ENCODE measurements at regions not wholly inside any gene's neighbourhood (a gene's known extent, or its start where the extent isn't known, plus 50 kb on each side); places are given as distances from the start of the nearest gene placed in this dataset.

DNA sequence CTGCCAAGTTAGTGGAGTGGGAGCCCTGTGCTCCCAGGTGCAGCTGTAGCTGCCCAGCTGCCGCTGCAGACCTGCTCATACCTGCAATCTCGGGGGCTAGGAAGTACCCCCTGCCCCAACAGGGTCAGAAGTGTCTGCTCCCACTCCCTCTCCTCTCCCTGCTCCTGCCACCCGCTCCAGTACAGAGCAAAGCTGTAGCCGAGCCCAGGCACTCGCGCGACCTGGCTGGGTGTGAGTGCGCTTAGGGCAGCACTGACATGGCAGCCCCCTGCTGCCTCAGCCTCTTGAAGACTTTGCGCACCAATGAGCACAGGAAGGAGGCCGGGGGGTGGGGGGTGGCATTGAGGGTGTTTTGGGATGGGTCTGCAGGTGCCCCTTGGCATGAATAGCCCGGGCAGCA is 1951.4 kb downstream of the SUCLG1 start:
- DNase-seq (ENCODE audit: low spot score in 2 of 2), result no peak
- Mint-ChIP-seq H3K27me3 (no peaks in the 10 kb centered on the region), H3K36me3 (ENCODE audit: insufficient read depth) (no peaks in the 10 kb centered on the region), H3K9me3 (peaks cover 7% of the 10 kb centered on the region), H3K27ac (ENCODE audit: low read depth) (no peak overlapping the region), H3K4me3 (no peak overlapping the region), H3K4me1 (no peaks in the 10 kb centered on the region)
- ATAC-seq (replicated peaks; ENCODE audit: extremely low read depth, poor library complexity, severe bottlenecking), result no peak

GRCh38 chr2:82501217-82501616 is 1957.9 kb downstream of the SUCLG1 start:
- H3K27ac Mint-ChIP-seq (ENCODE audit: low read depth), result no peak overlapping the region
- ATAC-seq (replicated peaks; ENCODE audit: extremely low read depth, poor library complexity, severe bottlenecking) (no peak), DNase-seq (ENCODE audit: low spot score in 2 of 2) (no peak)
- peaks cover 38% of the 10 kb centered on the region for H3K9me3 Mint-ChIP-seq
- H3K27me3 Mint-ChIP-seq, result no peaks in the 10 kb centered on the region
- H3K36me3 Mint-ChIP-seq (ENCODE audit: insufficient read depth), result no peaks in the 10 kb centered on the region
- no peaks in the 10 kb centered on the region for H3K4me1 Mint-ChIP-seq
- no peak overlapping the region for H3K4me3 Mint-ChIP-seq

- Mint-ChIP-seq H3K27me3 (no peaks in the 10 kb centered on the region), H3K27ac (ENCODE audit: low read depth) (no peak overlapping the region)
- ATAC-seq (replicated peaks; ENCODE audit: extremely low read depth, poor library complexity, severe bottlenecking), result no peak
These were observed 1960.2 kb downstream of the SUCLG1 start for GRCh38 chr2:82498777-82499443.

GRCh38 chr2:82494739-82495138 is 1964.3 kb downstream of the SUCLG1 start:
- Mint-ChIP-seq H3K9me3 (peaks cover 32% of the 10 kb centered on the region), H3K27ac (ENCODE audit: low read depth) (no peak overlapping the region), H3K36me3 (ENCODE audit: insufficient read depth) (no peaks in the 10 kb centered on the region), H3K27me3 (no peaks in the 10 kb centered on the region), H3K4me1 (no peaks in the 10 kb centered on the region), H3K4me3 (no peak overlapping the region)
- ATAC-seq (replicated peaks; ENCODE audit: extremely low read depth, poor library complexity, severe bottlenecking) (no peak), DNase-seq (ENCODE audit: low spot score in 2 of 2) (no peak)

More at GRCh38 chr2:82498777-82499443, 1960.2 kb downstream of the SUCLG1 start:
- Mint-ChIP-seq H3K4me1 (no peaks in the 10 kb centered on the region), H3K36me3 (ENCODE audit: insufficient read depth) (no peaks in the 10 kb centered on the region), H3K9me3 (peaks cover 38% of the 10 kb centered on the region), H3K4me3 (no peak overlapping the region)
- no peak for DNase-seq (ENCODE audit: low spot score in 2 of 2)

- Mint-ChIP-seq H3K36me3 (ENCODE audit: insufficient read depth) (no peaks in the 10 kb centered on the region), H3K27ac (ENCODE audit: low read depth) (no peak overlapping the region), H3K9me3 (peaks cover 19% of the 10 kb centered on the region), H3K27me3 (no peaks in the 10 kb centered on the region), H3K4me1 (no peaks in the 10 kb centered on the region), H3K4me3 (no peak overlapping the region)
- no peak for DNase-seq (ENCODE audit: low spot score in 2 of 2)
- no peak for ATAC-seq (replicated peaks; ENCODE audit: extremely low read depth, poor library complexity, severe bottlenecking)
These were observed 1967.5 kb downstream of the SUCLG1 start for GRCh38 chr2:82491591-82491990.

GRCh38 chr2:82487354-82487753 is 1971.7 kb downstream of the SUCLG1 start:
- ATAC-seq (replicated peaks; ENCODE audit: extremely low read depth, poor library complexity, severe bottlenecking), result no peak
- Mint-ChIP-seq H3K27ac (ENCODE audit: low read depth) (no peak overlapping the region), H3K36me3 (ENCODE audit: insufficient read depth) (no peaks in the 10 kb centered on the region), H3K4me1 (no peaks in the 10 kb centered on the region), H3K4me3 (no peak overlapping the region), H3K9me3 (peaks cover 13% of the 10 kb centered on the region), H3K27me3 (no peaks in the 10 kb centered on the region)
- no peak for DNase-seq (ENCODE audit: low spot score in 2 of 2)

DNA sequence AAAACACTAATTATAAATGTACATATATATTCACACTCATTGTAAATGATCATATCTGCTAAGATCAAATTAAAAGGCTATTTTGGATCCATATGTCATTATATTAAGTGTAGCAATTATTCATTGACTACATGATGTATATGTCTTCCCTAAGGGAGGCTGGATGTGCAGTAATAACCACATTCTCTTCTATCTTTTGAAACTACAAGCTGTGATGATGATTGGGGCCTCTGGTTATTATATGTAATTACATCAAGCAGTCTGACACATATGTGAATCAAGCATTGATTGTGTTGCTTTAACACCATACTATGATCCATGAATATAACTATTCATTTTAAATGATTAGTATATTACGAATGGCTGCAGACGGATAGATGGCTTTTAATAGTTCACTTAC is 1973.4 kb downstream of the SUCLG1 start:
- no peak overlapping the region for H3K4me3 Mint-ChIP-seq
- no peak for DNase-seq (ENCODE audit: low spot score in 2 of 2)
- H3K4me1 Mint-ChIP-seq, result no peaks in the 10 kb centered on the region
- ATAC-seq (replicated peaks; ENCODE audit: extremely low read depth, poor library complexity, severe bottlenecking), result no peak
- no peaks in the 10 kb centered on the region for H3K36me3 Mint-ChIP-seq (ENCODE audit: insufficient read depth)
- no peaks in the 10 kb centered on the region for H3K27me3 Mint-ChIP-seq
- H3K9me3 Mint-ChIP-seq, result peaks cover 13% of the 10 kb centered on the region
- H3K27ac Mint-ChIP-seq (ENCODE audit: low read depth), result no peak overlapping the region

GRCh38 chr2:82481207-82481606 is 1977.9 kb downstream of the SUCLG1 start:
- no peaks in the 10 kb centered on the region for H3K27me3 Mint-ChIP-seq
- peaks cover 16% of the 10 kb centered on the region for H3K9me3 Mint-ChIP-seq
- no peak for ATAC-seq (replicated peaks; ENCODE audit: extremely low read depth, poor library complexity, severe bottlenecking)
- H3K4me3 Mint-ChIP-seq, result no peak overlapping the region
- no peak for DNase-seq (ENCODE audit: low spot score in 2 of 2)
- H3K27ac Mint-ChIP-seq (ENCODE audit: low read depth), result no peak overlapping the region
- H3K36me3 Mint-ChIP-seq (ENCODE audit: insufficient read depth), result no peaks in the 10 kb centered on the region
- no peaks in the 10 kb centered on the region for H3K4me1 Mint-ChIP-seq

- no peak for ATAC-seq (replicated peaks; ENCODE audit: extremely low read depth, poor library complexity, severe bottlenecking)
- Mint-ChIP-seq H3K4me1 (no peaks in the 10 kb centered on the region), H3K9me3 (peaks cover 20% of the 10 kb centered on the region), H3K27ac (ENCODE audit: low read depth) (no peak overlapping the region), H3K36me3 (ENCODE audit: insufficient read depth) (no peaks in the 10 kb centered on the region), H3K27me3 (no peaks in the 10 kb centered on the region), H3K4me3 (no peak overlapping the region)
- no peak for DNase-seq (ENCODE audit: low spot score in 2 of 2)
These were observed 1980.4 kb downstream of the SUCLG1 start for GRCh38 chr2:82478641-82479040.

GRCh38 chr2:82476094-82476493 is 1983.0 kb downstream of the SUCLG1 start:
- Mint-ChIP-seq H3K27ac (ENCODE audit: low read depth) (no peak overlapping the region), H3K4me3 (no peak overlapping the region), H3K27me3 (no peaks in the 10 kb centered on the region), H3K36me3 (ENCODE audit: insufficient read depth) (no peaks in the 10 kb centered on the region), H3K4me1 (no peaks in the 10 kb centered on the region), H3K9me3 (peaks cover 12% of the 10 kb centered on the region)
- DNase-seq (ENCODE audit: low spot score in 2 of 2) (no peak), ATAC-seq (replicated peaks; ENCODE audit: extremely low read depth, poor library complexity, severe bottlenecking) (no peak)

DNA sequence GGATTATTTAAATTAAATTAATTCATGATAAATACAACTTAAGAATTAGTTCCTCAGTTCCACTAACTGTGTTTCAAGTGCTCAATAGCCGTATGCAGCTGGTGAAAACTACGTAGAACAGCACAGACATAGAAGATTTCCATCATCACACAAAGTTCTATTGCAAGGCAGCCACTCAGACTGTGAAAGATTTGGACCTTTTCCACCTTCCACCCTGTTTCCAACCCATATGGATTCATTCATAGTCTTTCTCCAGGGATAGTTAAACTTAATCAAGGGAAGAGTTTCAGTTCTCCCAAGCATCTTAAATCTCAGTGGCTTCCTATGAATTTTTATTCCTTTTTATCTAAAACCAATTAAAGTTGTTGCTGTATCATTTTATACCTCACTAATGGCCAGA is 2030.8 kb downstream of the SUCLG1 start:
- no peaks in the 10 kb centered on the region for H3K27me3 Mint-ChIP-seq
- no peak overlapping the region for H3K4me3 Mint-ChIP-seq
- H3K9me3 Mint-ChIP-seq, result peaks cover 5% of the 10 kb centered on the region
- no peaks in the 10 kb centered on the region for H3K4me1 Mint-ChIP-seq
- DNase-seq (ENCODE audit: low spot score in 2 of 2), result no peak
- no peak for ATAC-seq (replicated peaks; ENCODE audit: extremely low read depth, poor library complexity, severe bottlenecking)
- H3K36me3 Mint-ChIP-seq (ENCODE audit: insufficient read depth), result no peaks in the 10 kb centered on the region
- no peak overlapping the region for H3K27ac Mint-ChIP-seq (ENCODE audit: low read depth)

GRCh38 chr2:82412021-82412420 is 2047.1 kb downstream of the SUCLG1 start:
- H3K9me3 Mint-ChIP-seq, result peaks cover 6% of the 10 kb centered on the region
- H3K27me3 Mint-ChIP-seq, result no peaks in the 10 kb centered on the region
- peaks cover 2% of the 10 kb centered on the region for H3K36me3 Mint-ChIP-seq (ENCODE audit: insufficient read depth)
- ATAC-seq (replicated peaks; ENCODE audit: extremely low read depth, poor library complexity, severe bottlenecking), result no peak
- DNase-seq (ENCODE audit: low spot score in 2 of 2), result no peak
- H3K4me3 Mint-ChIP-seq, result no peak overlapping the region
- no peaks in the 10 kb centered on the region for H3K4me1 Mint-ChIP-seq
- H3K27ac Mint-ChIP-seq (ENCODE audit: low read depth), result no peak overlapping the region

- H3K27ac Mint-ChIP-seq (ENCODE audit: low read depth), result no peak overlapping the region
- no peak overlapping the region for H3K4me3 Mint-ChIP-seq
- DNase-seq (ENCODE audit: low spot score in 2 of 2), result no peak
- H3K9me3 Mint-ChIP-seq, result peaks cover 6% of the 10 kb centered on the region
- no peaks in the 10 kb centered on the region for H3K27me3 Mint-ChIP-seq
- H3K4me1 Mint-ChIP-seq, result no peaks in the 10 kb centered on the region
- no peak for ATAC-seq (replicated peaks; ENCODE audit: extremely low read depth, poor library complexity, severe bottlenecking)
- H3K36me3 Mint-ChIP-seq (ENCODE audit: insufficient read depth), result peaks cover 1% of the 10 kb centered on the region
These were observed 2048.0 kb downstream of the SUCLG1 start for GRCh38 chr2:82411071-82411470.

Measured in central memory CD8-positive, alpha-beta T cell (primary cell).